PFSK-1 (cell line): ENCODE measurements at regions not wholly inside any gene's neighbourhood (a gene's known extent, or its start where the extent isn't known, plus 50 kb on each side); places are given as distances from the start of the nearest gene placed in this dataset.

Source experiments
- POLR2AphosphoS5 ChIP-seq: IDR thresholded peaks from 2 replicates; pipeline ENCODE4 v1.6.1; 2012; ENCODE audit warnings: low read depth, mild to moderate bottlenecking, control low read depth, low read length, moderate library complexity
- REST ChIP-seq, 2 experiments: IDR thresholded peaks; 2 replicates each; pipeline versions ENCODE4 v1.6.1 to v1.8.0; 2011 to 2012; ENCODE audit warnings: low read depth in 2 of 2, low read length in 2 of 2, control low read depth in 1 of 2, inconsistent platforms in 1 of 2, mild to moderate bottlenecking in 1 of 2, moderate library complexity in 1 of 2; ENCODE audit not compliant: insufficient read depth in 1 of 2
- SIN3A ChIP-seq: IDR thresholded peaks from 2 replicates; pipeline ENCODE4 v1.6.1; 2012; ENCODE audit warnings: mild to moderate bottlenecking, low read length, moderate library complexity, borderline replicate concordance; ENCODE audit not compliant: insufficient read depth
- TAF1 ChIP-seq: IDR thresholded peaks from 2 replicates; pipeline ENCODE4 v1.6.1; 2012; ENCODE audit warnings: low read length, control low read depth, borderline replicate concordance; ENCODE audit not compliant: insufficient read depth

- TF ChIP-seq POLR2AphosphoS5, result no peak
- no peak for TF ChIP-seq SIN3A
- TF ChIP-seq TAF1, result no peak
- TF ChIP-seq REST (IDR thresholded peaks at IDR 0.05; ENCODE audit: insufficient read depth in 1 of 2, low read depth in 2 of 2, low read length in 2 of 2), result no peak
Measured at GRCh38 chr14:96949594-96949993, 152.4 kb downstream of the VRK1 start.
